ENCODE measurements at regions not wholly inside any gene's neighbourhood (a gene's known extent, or its start where the extent isn't known, plus 50 kb on each side); places are given as distances from the start of the nearest gene placed in this dataset.

- 29 to 47% (median 40%) methylated on average over 1 of the region's 1 CpG for WGBS, 5 donors
Measured at GRCh38 chr11:45527898-45528297, 137.5 kb downstream of the CHST1 start.

GRCh38 chr11:45525393-45525792 is 140.0 kb downstream of the CHST1 start:
- intact Hi-C loops (cut with DNase I; ENCODE audit: low total_unique reads): no loop called here
- Histone ChIP-seq H3K4me3 (no peak overlapping the region), H3K9me3 (peaks cover 0 to 21% (median 5%) of the 10 kb centered on the region in 8 donors), H3K27ac (no peak overlapping the region), H3K27me3 (replicated peaks in 1 of 7) (peaks cover 0 to 9% (median 0%) of the 10 kb centered on the region in 7 donors), H3K4me1 (no peaks in the 10 kb centered on the region), H3K36me3 (no peaks in the 10 kb centered on the region)
- no peak for TF ChIP-seq POLR2A (IDR thresholded peaks at IDR 0.05)
- TF ChIP-seq, protein P1, sequence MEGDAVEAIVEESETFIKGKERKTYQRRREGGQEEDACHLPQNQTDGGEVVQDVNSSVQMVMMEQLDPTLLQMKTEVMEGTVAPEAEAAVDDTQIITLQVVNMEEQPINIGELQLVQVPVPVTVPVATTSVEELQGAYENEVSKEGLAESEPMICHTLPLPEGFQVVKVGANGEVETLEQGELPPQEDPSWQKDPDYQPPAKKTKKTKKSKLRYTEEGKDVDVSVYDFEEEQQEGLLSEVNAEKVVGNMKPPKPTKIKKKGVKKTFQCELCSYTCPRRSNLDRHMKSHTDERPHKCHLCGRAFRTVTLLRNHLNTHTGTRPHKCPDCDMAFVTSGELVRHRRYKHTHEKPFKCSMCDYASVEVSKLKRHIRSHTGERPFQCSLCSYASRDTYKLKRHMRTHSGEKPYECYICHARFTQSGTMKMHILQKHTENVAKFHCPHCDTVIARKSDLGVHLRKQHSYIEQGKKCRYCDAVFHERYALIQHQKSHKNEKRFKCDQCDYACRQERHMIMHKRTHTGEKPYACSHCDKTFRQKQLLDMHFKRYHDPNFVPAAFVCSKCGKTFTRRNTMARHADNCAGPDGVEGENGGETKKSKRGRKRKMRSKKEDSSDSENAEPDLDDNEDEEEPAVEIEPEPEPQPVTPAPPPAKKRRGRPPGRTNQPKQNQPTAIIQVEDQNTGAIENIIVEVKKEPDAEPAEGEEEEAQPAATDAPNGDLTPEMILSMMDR (IDR thresholded peaks at IDR 0.05 in 8 of 11, conservative IDR thresholded peaks at IDR 0.05 in 3 of 11): no peak
- no peak for TF ChIP-seq POLR2AphosphoS5 (IDR thresholded peaks at IDR 0.05)
- DNase-seq: no peak
- 31 to 63% (median 55%) methylated on average over 2 to 3 of the region's 3 CpGs for WGBS, 5 donors

More at GRCh38 chr11:45527898-45528297, 137.5 kb downstream of the CHST1 start:
- H3K4me3 ChIP-seq: no peak overlapping the region
- no peak for DNase-seq
- H3K4me1 ChIP-seq: no peaks in the 10 kb centered on the region
- H3K9me3 ChIP-seq: peaks cover 0 to 11% (median 2%) of the 10 kb centered on the region in 8 donors
- H3K27ac ChIP-seq: no peak overlapping the region
- no peaks in the 10 kb centered on the region for H3K36me3 ChIP-seq
- H3K27me3 ChIP-seq (replicated peaks in 1 of 7): peaks cover 0 to 27% (median 0%) of the 10 kb centered on the region in 7 donors
- intact Hi-C loops (cut with DNase I; ENCODE audit: low total_unique reads): no loop called here
- TF ChIP-seq POLR2AphosphoS5 (IDR thresholded peaks at IDR 0.05) (no peak), POLR2A (IDR thresholded peaks at IDR 0.05) (no peak)
- TF ChIP-seq, protein P1 (IDR thresholded peaks at IDR 0.05 in 8 of 11, conservative IDR thresholded peaks at IDR 0.05 in 3 of 11): no peak

DNA sequence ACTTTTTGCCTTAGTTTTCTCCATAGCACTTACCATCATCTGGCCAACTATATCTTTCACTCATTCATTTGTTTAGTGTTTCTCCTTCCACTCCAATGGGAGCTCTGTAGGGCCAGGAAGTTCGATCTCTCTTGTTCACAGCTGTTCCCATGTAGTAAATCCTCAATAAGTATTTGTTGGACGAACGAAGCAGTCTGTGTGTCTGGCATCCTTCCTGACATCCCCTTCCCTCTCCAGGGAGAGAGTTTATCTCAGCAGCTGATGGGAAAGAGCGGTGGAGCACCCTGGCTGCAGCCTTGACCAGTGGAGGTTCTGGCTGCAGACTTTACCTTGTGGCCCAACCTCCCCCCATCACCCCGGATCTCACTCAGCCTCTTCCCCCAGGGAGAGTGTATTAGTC is 141.7 kb downstream of the CHST1 start:
- TF ChIP-seq POLR2AphosphoS5 (IDR thresholded peaks at IDR 0.05) (no peak), POLR2A (IDR thresholded peaks at IDR 0.05) (no peak)
- TF ChIP-seq, protein P1 (IDR thresholded peaks at IDR 0.05 in 8 of 11, conservative IDR thresholded peaks at IDR 0.05 in 3 of 11): no peak
- no peak for DNase-seq
- Histone ChIP-seq H3K36me3 (no peaks in the 10 kb centered on the region), H3K4me3 (no peak overlapping the region), H3K27me3 (replicated peaks in 1 of 7) (peaks cover 0 to 9% (median 0%) of the 10 kb centered on the region in 7 donors), H3K4me1 (no peaks in the 10 kb centered on the region), H3K9me3 (peaks cover 0 to 21% (median 5%) of the 10 kb centered on the region in 8 donors), H3K27ac (no peak overlapping the region)
- intact Hi-C loops (cut with DNase I; ENCODE audit: low total_unique reads): no loop called here
- WGBS, 5 donors: 57 to 67% (median 65%) methylated on average over 5 of the region's 5 CpGs

DNA sequence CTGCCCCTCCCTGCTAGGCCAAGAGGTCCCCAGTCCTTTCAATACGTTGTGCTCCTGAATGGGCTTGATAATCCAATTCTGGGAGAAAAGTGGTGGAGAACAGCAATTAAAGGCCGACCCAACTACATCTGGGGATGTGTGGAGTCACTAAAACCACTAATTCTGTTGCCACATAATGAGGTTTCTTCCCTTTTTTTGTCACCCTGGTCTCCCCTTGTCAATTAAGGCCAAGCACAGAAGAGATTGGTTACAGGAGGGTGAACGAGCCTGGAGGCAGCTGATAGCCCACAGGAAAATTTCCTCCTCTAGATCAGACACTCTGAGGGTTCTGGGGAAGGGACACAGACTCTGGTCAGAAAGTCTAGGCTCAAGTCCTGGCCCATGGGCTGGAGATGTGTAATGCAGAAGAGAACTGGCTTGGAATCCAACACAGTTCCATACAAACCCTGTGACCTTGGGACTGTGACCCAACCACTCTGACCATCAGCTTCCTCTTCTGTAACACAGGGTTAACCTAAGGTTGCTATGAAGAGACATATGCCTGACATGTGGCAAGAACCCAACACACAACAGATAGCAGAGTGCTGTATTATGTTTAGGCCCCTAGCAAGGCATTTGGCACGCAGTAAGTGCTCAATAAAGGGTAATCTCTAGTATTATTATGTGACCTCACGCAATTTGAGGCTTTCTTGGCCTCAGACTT is 146.4 kb downstream of the CHST1 start:
- intact Hi-C loops (cut with DNase I; ENCODE audit: low total_unique reads): no loop called here
- 47 to 68% (median 63%) methylated on average over 5 of the region's 5 CpGs for WGBS, 5 donors
- Histone ChIP-seq H3K27ac (no peak overlapping the region), H3K27me3 (replicated peaks in 1 of 7) (no peaks in the 10 kb centered on the region), H3K36me3 (no peaks in the 10 kb centered on the region), H3K9me3 (peaks cover 0 to 21% (median 5%) of the 10 kb centered on the region in 8 donors), H3K4me1 (no peaks in the 10 kb centered on the region), H3K4me3 (no peak overlapping the region)
- DNase-seq: no peak
- TF ChIP-seq POLR2AphosphoS5 (IDR thresholded peaks at IDR 0.05) (no peak), POLR2A (IDR thresholded peaks at IDR 0.05) (no peak)
- TF ChIP-seq, protein P1 (IDR thresholded peaks at IDR 0.05 in 8 of 11, conservative IDR thresholded peaks at IDR 0.05 in 3 of 11): no peak
